ENCODE measurements at regions not wholly inside any gene's neighbourhood (a gene's known extent, or its start where the extent isn't known, plus 50 kb on each side); places are given as distances from the start of the nearest gene placed in this dataset.

GRCh38 chr5:34498572-34498971, 157.6 kb upstream of the RAI14 start:
- TF ChIP-seq ZNF274 (IDR thresholded peaks at IDR 0.05; ENCODE audit: low read depth, low read length) (no peak), YY1 (IDR thresholded peaks at IDR 0.05; ENCODE audit: insufficient read depth, insufficient read length) (no peak), SUZ12 (IDR thresholded peaks at IDR 0.05; ENCODE audit: extremely low read depth, insufficient read depth, insufficient read length) (no peak)
- Histone ChIP-seq H3K4me1 (ENCODE audit: insufficient read depth, insufficient read length) (no peaks in the 10 kb centered on the region), H3K9ac (ENCODE audit: insufficient read length, low read depth) (no peak overlapping the region), H3K27me3 (ENCODE audit: insufficient read depth, insufficient read length) (no peaks in the 10 kb centered on the region), H3K4me3 (ENCODE audit: insufficient read length, low read depth) (no peak overlapping the region), H3K9me3 (ENCODE audit: insufficient read depth, low read length) (no peaks in the 10 kb centered on the region; the same call in 1 of the 2 replicates), H3K36me3 (ENCODE audit: insufficient read depth, insufficient read length, low read length) (no peaks in the 10 kb centered on the region)
- no peak for DNase-seq (ENCODE audit: low read depth, low spot score)

- H3K4me1 ChIP-seq (ENCODE audit: insufficient read depth, insufficient read length): no peaks in the 10 kb centered on the region
- H3K4me3 ChIP-seq (ENCODE audit: insufficient read length, low read depth): no peak overlapping the region
- no peak for DNase-seq (ENCODE audit: low read depth, low spot score)
Measured at GRCh38 chr5:34499001-34499734, 157.0 kb upstream of the RAI14 start.

GRCh38 chr5:34500236-34500847, 155.8 kb upstream of the RAI14 start:
- no peaks in the 10 kb centered on the region for H3K4me1 ChIP-seq (ENCODE audit: insufficient read depth, insufficient read length)
- H3K9me3 ChIP-seq (ENCODE audit: insufficient read depth, low read length): no peaks in the 10 kb centered on the region; the same call in 1 of the 2 replicates
- no peak overlapping the region for H3K9ac ChIP-seq (ENCODE audit: insufficient read length, low read depth)
- DNase-seq (ENCODE audit: low read depth, low spot score): no peak
- no peaks in the 10 kb centered on the region for H3K27me3 ChIP-seq (ENCODE audit: insufficient read depth, insufficient read length)
- no peak for TF ChIP-seq ZNF274 (IDR thresholded peaks at IDR 0.05; ENCODE audit: low read depth, low read length)
- TF ChIP-seq SUZ12 (IDR thresholded peaks at IDR 0.05; ENCODE audit: extremely low read depth, insufficient read depth, insufficient read length): no peak
- TF ChIP-seq YY1 (IDR thresholded peaks at IDR 0.05; ENCODE audit: insufficient read depth, insufficient read length): no peak
- no peak overlapping the region for H3K4me3 ChIP-seq (ENCODE audit: insufficient read length, low read depth)
- H3K36me3 ChIP-seq (ENCODE audit: insufficient read depth, insufficient read length, low read length): no peaks in the 10 kb centered on the region

More at GRCh38 chr5:34499001-34499734, 157.0 kb upstream of the RAI14 start:
- Histone ChIP-seq H3K36me3 (ENCODE audit: insufficient read depth, insufficient read length, low read length) (no peaks in the 10 kb centered on the region), H3K9ac (ENCODE audit: insufficient read length, low read depth) (no peak overlapping the region), H3K9me3 (ENCODE audit: insufficient read depth, low read length) (no peaks in the 10 kb centered on the region; the same call in 1 of the 2 replicates), H3K27me3 (ENCODE audit: insufficient read depth, insufficient read length) (no peaks in the 10 kb centered on the region)
- no peak for TF ChIP-seq YY1 (IDR thresholded peaks at IDR 0.05; ENCODE audit: insufficient read depth, insufficient read length)
- TF ChIP-seq ZNF274 (IDR thresholded peaks at IDR 0.05; ENCODE audit: low read depth, low read length): no peak
- TF ChIP-seq SUZ12 (IDR thresholded peaks at IDR 0.05; ENCODE audit: extremely low read depth, insufficient read depth, insufficient read length): no peak

DNA sequence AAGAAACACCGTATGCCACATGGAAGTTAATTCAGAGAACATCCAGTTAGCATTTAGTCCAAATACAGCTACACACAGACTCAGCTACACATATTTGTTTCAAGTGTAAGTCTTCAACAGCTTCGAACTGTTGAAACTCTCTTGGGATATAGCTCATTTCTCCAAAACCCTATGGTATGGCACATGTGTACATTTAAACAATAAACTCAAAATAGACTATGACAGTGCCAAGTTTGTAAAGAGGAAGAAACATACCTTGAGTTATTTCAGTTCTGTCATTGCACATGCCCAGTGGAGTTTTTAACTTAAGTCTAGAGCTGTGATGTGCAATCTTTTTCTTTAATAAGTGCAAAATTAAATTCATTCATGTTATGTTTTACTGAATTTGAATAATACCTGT, 155.1 kb upstream of the RAI14 start:
- no peak for DNase-seq (ENCODE audit: low read depth, low spot score)
- Histone ChIP-seq H3K36me3 (ENCODE audit: insufficient read depth, insufficient read length, low read length) (no peaks in the 10 kb centered on the region), H3K9ac (ENCODE audit: insufficient read length, low read depth) (no peak overlapping the region), H3K4me3 (ENCODE audit: insufficient read length, low read depth) (no peak overlapping the region), H3K27me3 (ENCODE audit: insufficient read depth, insufficient read length) (no peaks in the 10 kb centered on the region), H3K9me3 (ENCODE audit: insufficient read depth, low read length) (no peaks in the 10 kb centered on the region; the same call in 1 of the 2 replicates), H3K4me1 (ENCODE audit: insufficient read depth, insufficient read length) (no peaks in the 10 kb centered on the region)
- no peak for TF ChIP-seq SUZ12 (IDR thresholded peaks at IDR 0.05; ENCODE audit: extremely low read depth, insufficient read depth, insufficient read length)
- no peak for TF ChIP-seq YY1 (IDR thresholded peaks at IDR 0.05; ENCODE audit: insufficient read depth, insufficient read length)
- TF ChIP-seq ZNF274 (IDR thresholded peaks at IDR 0.05; ENCODE audit: low read depth, low read length): no peak

GRCh38 chr5:34501840-34502239, 154.3 kb upstream of the RAI14 start:
- no peak for DNase-seq (ENCODE audit: low read depth, low spot score)
- H3K36me3 ChIP-seq (ENCODE audit: insufficient read depth, insufficient read length, low read length): no peaks in the 10 kb centered on the region
- H3K9ac ChIP-seq (ENCODE audit: insufficient read length, low read depth): no peak overlapping the region
- no peaks in the 10 kb centered on the region for H3K9me3 ChIP-seq (ENCODE audit: insufficient read depth, low read length)
- no peaks in the 10 kb centered on the region for H3K27me3 ChIP-seq (ENCODE audit: insufficient read depth, insufficient read length)
- TF ChIP-seq YY1 (IDR thresholded peaks at IDR 0.05; ENCODE audit: insufficient read depth, insufficient read length) (no peak), ZNF274 (IDR thresholded peaks at IDR 0.05; ENCODE audit: low read depth, low read length) (no peak), SUZ12 (IDR thresholded peaks at IDR 0.05; ENCODE audit: extremely low read depth, insufficient read depth, insufficient read length) (no peak)
- no peak overlapping the region for H3K4me3 ChIP-seq (ENCODE audit: insufficient read length, low read depth)
- H3K4me1 ChIP-seq (ENCODE audit: insufficient read depth, insufficient read length): no peaks in the 10 kb centered on the region

GRCh38 chr5:34502581-34502980, 153.5 kb upstream of the RAI14 start:
- Histone ChIP-seq H3K9me3 (ENCODE audit: insufficient read depth, low read length) (no peaks in the 10 kb centered on the region), H3K4me3 (ENCODE audit: insufficient read length, low read depth) (no peak overlapping the region), H3K4me1 (ENCODE audit: insufficient read depth, insufficient read length) (no peaks in the 10 kb centered on the region), H3K36me3 (ENCODE audit: insufficient read depth, insufficient read length, low read length) (no peaks in the 10 kb centered on the region), H3K9ac (ENCODE audit: insufficient read length, low read depth) (no peak overlapping the region), H3K27me3 (ENCODE audit: insufficient read depth, insufficient read length) (no peaks in the 10 kb centered on the region)
- no peak for DNase-seq (ENCODE audit: low read depth, low spot score)
- TF ChIP-seq YY1 (IDR thresholded peaks at IDR 0.05; ENCODE audit: insufficient read depth, insufficient read length): no peak
- TF ChIP-seq SUZ12 (IDR thresholded peaks at IDR 0.05; ENCODE audit: extremely low read depth, insufficient read depth, insufficient read length): no peak
- TF ChIP-seq ZNF274 (IDR thresholded peaks at IDR 0.05; ENCODE audit: low read depth, low read length): no peak

Data from NT2/D1 (cell line).